Activated naive CD8-positive, alpha-beta T cell treated with anti-CD3 and anti-CD28 coated beads for 36 hours (primary cell): ENCODE measurements at regions not wholly inside any gene's neighbourhood (a gene's known extent, or its start where the extent isn't known, plus 50 kb on each side); places are given as distances from the start of the nearest gene placed in this dataset.
"Not testable (repeated sequence)": the region's sequence is repeated elsewhere in the genome, so short reads cannot be mapped to it uniquely, and the experiment has no call there.

Experiments
- DNase-seq: peaks from one replicate; pipeline ENCODE4 v3.0.0; 2021
- H3K27ac Mint-ChIP-seq: one replicate; pipeline ENCODE4 v1.8.0; 2022; ENCODE audit warnings: mild to moderate bottlenecking, moderate library complexity, mixed read lengths
- H3K27me3 Mint-ChIP-seq: one replicate; pipeline ENCODE4 v1.8.0; 2022; ENCODE audit warnings: mild to moderate bottlenecking, mixed read lengths
- H3K36me3 Mint-ChIP-seq: one replicate; pipeline ENCODE4 v1.8.0; 2021; ENCODE audit warnings: mild to moderate bottlenecking, mixed read lengths
- H3K4me1 Mint-ChIP-seq: one replicate; pipeline ENCODE4 v1.8.0; 2021; ENCODE audit warnings: mixed read lengths
- H3K4me3 Mint-ChIP-seq: one replicate; pipeline ENCODE4 v1.8.0; 2022; ENCODE audit warnings: mild to moderate bottlenecking, moderate library complexity, mixed read lengths
- H3K9me3 Mint-ChIP-seq: one replicate; pipeline ENCODE4 v1.8.0; 2022; ENCODE audit warnings: mixed read lengths

GRCh38 chr6:98339506-98339905 lies 494.9 kb upstream of the POU3F2 start:
- H3K27me3 Mint-ChIP-seq, result no peaks in the 10 kb centered on the region
- no peaks in the 10 kb centered on the region for H3K36me3 Mint-ChIP-seq
- no peak overlapping the region for H3K27ac Mint-ChIP-seq
- no peaks in the 10 kb centered on the region for H3K9me3 Mint-ChIP-seq
- no peak overlapping the region for H3K4me3 Mint-ChIP-seq
- H3K4me1 Mint-ChIP-seq, result no peaks in the 10 kb centered on the region
- DNase-seq, result no peak

DNA sequence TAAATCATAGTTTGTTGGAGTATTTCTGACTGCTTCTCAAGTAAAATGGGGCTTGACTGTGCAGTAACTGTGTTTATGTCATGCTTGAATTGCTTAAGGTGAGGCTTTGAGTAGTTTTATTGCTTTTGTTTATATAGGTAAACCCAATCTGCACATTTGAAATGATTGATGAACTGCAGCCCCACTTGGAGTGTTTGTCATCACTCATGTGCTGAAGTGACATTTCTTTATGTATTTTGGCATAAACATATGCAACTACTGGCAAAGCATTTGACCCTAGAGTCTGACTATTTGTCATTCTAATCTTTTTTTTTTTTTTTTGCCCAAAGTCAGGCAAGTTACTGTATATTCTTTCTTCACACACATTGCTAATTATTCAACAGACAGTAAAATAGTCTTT lies 491.4 kb upstream of the POU3F2 start:
- no peak for DNase-seq
- H3K36me3 Mint-ChIP-seq, result no peaks in the 10 kb centered on the region
- no peak overlapping the region for H3K27ac Mint-ChIP-seq
- H3K4me3 Mint-ChIP-seq, result no peak overlapping the region
- no peaks in the 10 kb centered on the region for H3K27me3 Mint-ChIP-seq
- no peaks in the 10 kb centered on the region for H3K9me3 Mint-ChIP-seq
- no peaks in the 10 kb centered on the region for H3K4me1 Mint-ChIP-seq

DNA sequence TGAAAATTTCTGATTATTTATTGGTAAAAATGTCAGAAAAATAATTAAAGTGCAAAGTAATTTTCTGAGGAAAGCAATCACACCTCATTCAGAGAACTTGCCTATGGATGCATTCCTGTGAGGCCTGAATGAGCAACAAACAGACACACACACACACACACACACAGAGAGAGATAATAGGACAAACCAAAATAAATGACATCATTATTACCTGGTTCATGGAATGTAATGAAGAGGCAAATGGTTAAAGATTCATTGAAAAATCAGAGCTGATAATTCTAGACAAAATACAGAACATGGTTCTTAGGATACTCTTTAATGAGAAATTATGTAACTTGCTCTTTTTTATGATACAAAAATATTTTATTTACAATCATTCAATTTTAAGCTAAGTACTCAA lies 490.6 kb upstream of the POU3F2 start:
- Mint-ChIP-seq H3K4me1 (no peaks in the 10 kb centered on the region), H3K4me3 (no peak overlapping the region), H3K36me3 (no peaks in the 10 kb centered on the region)

GRCh38 chr6:98352348-98352747 lies 482.0 kb upstream of the POU3F2 start:
- Mint-ChIP-seq H3K27me3 (no peaks in the 10 kb centered on the region), H3K36me3 (no peaks in the 10 kb centered on the region), H3K4me1 (no peaks in the 10 kb centered on the region), H3K27ac (no peak overlapping the region), H3K9me3 (peaks cover 2% of the 10 kb centered on the region), H3K4me3 (no peak overlapping the region)
- DNase-seq, result no peak

More for the DNA sequence above, 490.6 kb upstream of the POU3F2 start:
- Mint-ChIP-seq H3K9me3 (no peaks in the 10 kb centered on the region), H3K27ac (no peak overlapping the region), H3K27me3 (no peaks in the 10 kb centered on the region)
- DNase-seq, result no peak

- Mint-ChIP-seq H3K27ac (no peak overlapping the region), H3K4me3 (no peak overlapping the region), H3K4me1 (no peaks in the 10 kb centered on the region), H3K27me3 (no peaks in the 10 kb centered on the region), H3K36me3 (no peaks in the 10 kb centered on the region), H3K9me3 (no peaks in the 10 kb centered on the region)
- no peak for DNase-seq
Measured at GRCh38 chr6:98358173-98358572, 476.2 kb upstream of the POU3F2 start.

DNA sequence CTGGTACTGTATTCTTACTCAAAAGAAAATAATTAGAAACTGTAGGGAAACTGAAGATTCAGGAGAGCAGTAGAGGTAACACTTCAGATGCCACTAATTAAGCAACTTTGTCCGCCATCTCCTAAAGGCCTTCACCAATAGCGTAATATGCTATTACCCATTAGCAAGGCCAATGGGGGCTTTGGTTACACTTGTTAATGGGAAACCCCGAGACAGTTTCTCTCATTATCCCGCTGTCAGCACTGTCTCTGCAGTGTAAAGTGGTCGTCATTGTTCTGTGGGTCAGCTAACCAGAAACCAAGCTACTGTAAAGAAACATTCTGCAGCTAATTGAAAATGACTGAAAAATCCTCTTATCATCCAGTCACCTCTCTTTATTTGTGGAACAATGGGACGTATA lies 468.0 kb upstream of the POU3F2 start:
- Mint-ChIP-seq H3K36me3 (no peaks in the 10 kb centered on the region), H3K9me3 (no peaks in the 10 kb centered on the region), H3K4me3 (no peak overlapping the region), H3K4me1 (no peaks in the 10 kb centered on the region), H3K27ac (no peak overlapping the region), H3K27me3 (no peaks in the 10 kb centered on the region)
- no peak for DNase-seq

DNA sequence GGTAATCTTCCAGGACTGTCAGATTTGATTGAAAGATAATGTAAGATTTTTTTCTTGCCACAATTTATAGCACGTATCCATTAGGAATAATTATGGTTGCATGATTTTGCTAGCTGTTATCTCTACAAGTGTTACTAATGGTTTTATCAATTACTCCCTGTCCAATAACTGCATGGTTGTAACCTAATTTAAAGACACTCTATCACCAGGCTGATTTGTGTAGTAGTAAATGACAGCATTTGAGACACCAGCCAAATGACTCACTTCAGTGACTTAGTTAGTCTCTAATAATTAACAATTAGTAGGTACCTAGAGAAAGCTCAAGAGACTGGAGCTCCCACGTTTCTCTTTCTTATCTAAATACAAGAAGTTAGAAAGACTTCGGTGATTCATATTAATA lies 453.8 kb upstream of the POU3F2 start:
- no peak overlapping the region for H3K27ac Mint-ChIP-seq
- no peaks in the 10 kb centered on the region for H3K27me3 Mint-ChIP-seq
- no peak overlapping the region for H3K4me3 Mint-ChIP-seq

DNA sequence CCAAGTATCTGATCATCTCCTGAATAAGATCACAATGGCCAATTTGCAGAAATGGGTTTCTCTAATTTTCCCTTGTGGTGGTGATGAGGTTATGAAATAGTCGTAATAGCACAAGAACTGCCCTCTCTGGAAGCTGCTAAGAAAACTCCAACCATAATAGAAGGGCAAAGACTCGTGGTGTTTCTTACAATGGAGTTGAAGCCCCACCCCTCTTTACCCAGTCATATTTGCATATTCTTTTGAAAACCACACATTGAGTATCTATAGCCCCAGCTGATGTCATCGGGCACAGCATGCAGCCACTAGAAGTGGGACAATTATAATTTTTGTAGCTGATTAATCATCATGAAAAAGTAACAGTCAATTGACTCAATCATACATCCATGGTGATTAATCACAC lies 452.1 kb upstream of the POU3F2 start:
- Mint-ChIP-seq H3K9me3 (peaks cover 3% of the 10 kb centered on the region), H3K4me3 (no peak overlapping the region), H3K27ac (no peak overlapping the region), H3K36me3 (no peaks in the 10 kb centered on the region), H3K4me1 (no peaks in the 10 kb centered on the region), H3K27me3 (no peaks in the 10 kb centered on the region)
- no peak for DNase-seq

More for the DNA sequence above, 453.8 kb upstream of the POU3F2 start:
- Mint-ChIP-seq H3K36me3 (no peaks in the 10 kb centered on the region), H3K9me3 (peaks cover 3% of the 10 kb centered on the region), H3K4me1 (no peaks in the 10 kb centered on the region)
- DNase-seq, result no peak

DNA sequence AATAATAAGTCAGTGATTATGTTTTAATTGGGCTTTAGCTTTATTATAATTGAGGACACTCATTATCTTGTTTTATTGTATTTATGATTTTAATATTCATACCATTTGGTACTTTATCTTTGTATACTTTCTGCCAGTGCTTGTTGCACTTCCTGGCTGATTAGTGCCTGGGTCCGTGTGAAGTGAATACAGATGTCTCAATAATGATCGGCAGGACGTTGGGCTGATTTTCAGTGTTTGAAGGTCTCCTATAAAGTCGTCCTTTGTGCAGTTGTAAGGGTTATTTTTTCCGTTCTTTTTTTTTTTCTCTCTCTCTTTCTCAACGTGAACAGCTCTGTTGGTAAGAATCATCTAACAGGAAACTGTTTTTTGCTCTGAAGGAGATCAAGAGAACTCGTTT lies 450.0 kb upstream of the POU3F2 start:
- Mint-ChIP-seq H3K36me3 (no peaks in the 10 kb centered on the region), H3K27ac (no peak overlapping the region), H3K4me3 (no peak overlapping the region), H3K4me1 (no peaks in the 10 kb centered on the region), H3K27me3 (no peaks in the 10 kb centered on the region), H3K9me3 (peaks cover 2% of the 10 kb centered on the region)
- DNase-seq, result no peak

- Mint-ChIP-seq H3K4me3 (no peak overlapping the region), H3K27me3 (no peaks in the 10 kb centered on the region), H3K36me3 (no peaks in the 10 kb centered on the region), H3K9me3 (peaks cover 2% of the 10 kb centered on the region), H3K4me1 (no peaks in the 10 kb centered on the region), H3K27ac (no peak overlapping the region)
- no peak for DNase-seq
Measured at GRCh38 chr6:98384801-98385200, 449.6 kb upstream of the POU3F2 start.

- no peaks in the 10 kb centered on the region for H3K4me1 Mint-ChIP-seq
- no peak overlapping the region for H3K27ac Mint-ChIP-seq
- no peak for DNase-seq
- H3K27me3 Mint-ChIP-seq, result no peaks in the 10 kb centered on the region
- no peak overlapping the region for H3K4me3 Mint-ChIP-seq
- H3K9me3 Mint-ChIP-seq, result no peaks in the 10 kb centered on the region
- no peaks in the 10 kb centered on the region for H3K36me3 Mint-ChIP-seq
Measured at GRCh38 chr6:98395610-98396166, 438.7 kb upstream of the POU3F2 start.

DNA sequence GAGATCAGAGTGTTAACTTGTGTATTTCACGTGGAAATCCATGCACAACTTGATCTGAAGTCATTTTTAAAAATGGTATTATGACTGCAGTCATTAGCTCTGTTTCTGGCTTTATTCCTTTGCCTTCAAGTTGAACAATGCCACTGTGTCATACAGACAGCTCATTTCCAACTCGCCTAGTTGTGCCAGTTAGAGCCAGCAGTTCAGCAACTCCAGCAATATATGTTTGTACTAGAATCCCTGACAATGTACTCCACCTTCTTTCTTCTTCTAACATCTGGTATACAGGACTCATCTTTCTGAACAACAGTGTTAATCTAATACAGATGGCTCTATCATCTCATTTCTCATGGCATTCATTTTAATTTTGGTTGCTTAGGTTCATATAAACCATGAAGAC lies 418.3 kb upstream of the POU3F2 start:
- H3K27ac Mint-ChIP-seq, result no peak overlapping the region
- peaks cover 2% of the 10 kb centered on the region for H3K9me3 Mint-ChIP-seq
- no peaks in the 10 kb centered on the region for H3K27me3 Mint-ChIP-seq
- no peaks in the 10 kb centered on the region for H3K36me3 Mint-ChIP-seq
- H3K4me1 Mint-ChIP-seq, result no peaks in the 10 kb centered on the region
- no peak overlapping the region for H3K4me3 Mint-ChIP-seq
- DNase-seq, result no peak

DNA sequence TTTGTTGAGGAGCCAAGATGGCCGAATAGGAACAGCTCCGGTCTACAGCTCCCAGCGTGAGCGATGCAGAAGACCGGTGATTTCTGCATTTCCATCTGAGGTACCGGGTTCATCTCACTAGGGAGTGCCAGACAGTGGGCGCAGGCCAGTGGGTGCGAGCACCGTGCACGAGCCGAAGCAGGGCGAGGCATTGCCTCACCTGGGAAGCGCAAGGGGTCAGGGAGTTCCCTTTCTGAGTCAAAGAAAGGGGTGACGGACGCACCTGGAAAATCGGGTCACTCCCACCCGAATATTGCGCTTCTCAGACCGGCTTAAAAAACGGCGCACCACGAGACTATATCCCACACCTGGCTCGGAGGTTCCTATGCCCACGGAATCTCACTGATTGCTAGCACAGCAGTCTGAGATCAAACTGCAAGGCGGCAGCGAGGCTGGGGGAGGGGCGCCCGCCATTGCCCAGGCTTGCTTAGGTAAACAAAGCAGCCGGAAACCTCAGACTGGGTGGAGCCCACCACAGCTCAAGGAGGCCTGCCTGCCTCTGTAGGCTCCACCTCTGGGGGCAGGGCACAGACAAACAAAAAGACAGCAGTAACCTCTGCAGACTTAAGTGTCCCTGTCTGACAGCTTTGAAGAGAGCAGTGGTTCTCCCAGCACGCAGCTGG lies 417.7 kb upstream of the POU3F2 start:
- H3K9me3 Mint-ChIP-seq, H3K4me1 Mint-ChIP-seq, H3K27me3 Mint-ChIP-seq, H3K4me3 Mint-ChIP-seq, H3K27ac Mint-ChIP-seq, DNase-seq, H3K36me3 Mint-ChIP-seq: not testable (repeated sequence)

DNA sequence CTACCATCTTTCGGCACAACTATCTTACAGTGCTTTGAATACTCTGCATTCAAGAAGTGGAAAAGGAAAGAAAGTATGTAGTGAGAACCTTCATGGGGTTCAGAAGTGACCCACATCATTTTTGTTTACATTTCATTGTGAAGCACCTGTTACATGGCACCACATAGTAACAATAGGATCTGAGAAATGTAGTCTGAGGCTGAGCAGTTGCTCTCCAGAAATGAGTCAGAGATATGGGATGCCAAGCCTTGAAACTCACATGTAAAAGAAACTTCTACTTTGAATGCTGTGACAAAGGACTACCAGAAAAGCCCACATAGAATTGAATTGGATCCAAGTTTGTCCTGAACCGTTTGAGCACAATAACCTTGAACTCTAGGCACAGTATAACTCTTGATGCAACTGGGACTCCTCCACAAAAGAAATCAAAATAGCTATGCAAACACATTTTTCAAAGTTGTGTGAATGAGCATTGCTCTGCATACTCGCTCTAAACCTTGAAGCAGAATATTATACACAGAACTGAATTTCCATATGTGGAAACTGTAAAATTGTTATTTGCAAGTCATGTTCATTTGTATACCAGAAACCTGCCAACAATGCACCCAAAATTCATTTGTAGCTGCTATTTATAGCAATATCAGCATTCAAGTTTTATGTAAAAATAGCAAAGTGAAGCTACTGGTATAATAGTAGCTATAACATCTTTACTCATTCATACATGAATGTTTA lies 400.9 kb upstream of the POU3F2 start:
- no peak for DNase-seq
- Mint-ChIP-seq H3K27ac (no peak overlapping the region), H3K27me3 (no peaks in the 10 kb centered on the region), H3K4me1 (no peaks in the 10 kb centered on the region), H3K36me3 (no peaks in the 10 kb centered on the region), H3K4me3 (no peak overlapping the region), H3K9me3 (peaks cover 4% of the 10 kb centered on the region)

GRCh38 chr6:98443633-98444032 lies 390.7 kb upstream of the POU3F2 start:
- DNase-seq, result no peak
- Mint-ChIP-seq H3K9me3 (peaks cover 2% of the 10 kb centered on the region), H3K27ac (no peak overlapping the region), H3K36me3 (no peaks in the 10 kb centered on the region), H3K4me3 (no peak overlapping the region), H3K27me3 (no peaks in the 10 kb centered on the region), H3K4me1 (no peaks in the 10 kb centered on the region)

DNA sequence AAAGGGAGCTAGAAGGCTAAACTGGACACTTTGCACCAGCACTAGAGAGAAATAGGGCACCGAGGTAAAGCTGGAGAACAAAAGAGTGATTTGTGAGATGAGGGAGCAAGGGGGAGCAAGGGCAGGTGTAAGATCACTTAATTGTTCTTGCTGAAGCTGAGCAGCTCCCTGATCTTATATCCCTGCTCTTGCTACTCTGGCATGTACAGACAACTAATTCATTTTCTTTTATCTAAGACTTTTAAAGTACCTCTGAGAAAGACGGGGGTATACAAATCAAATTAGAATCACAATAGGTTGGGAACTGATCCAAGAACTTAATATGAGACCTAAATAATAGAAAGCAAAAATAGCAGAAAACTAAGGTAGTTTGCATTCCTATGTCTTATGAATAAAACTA lies 381.7 kb upstream of the POU3F2 start:
- Mint-ChIP-seq H3K36me3 (no peaks in the 10 kb centered on the region), H3K27me3 (no peaks in the 10 kb centered on the region), H3K4me1 (no peaks in the 10 kb centered on the region), H3K4me3 (no peak overlapping the region), H3K27ac (no peak overlapping the region), H3K9me3 (no peaks in the 10 kb centered on the region)
- no peak for DNase-seq
